WTC11 (cell line): ENCODE measurements at regions not wholly inside any gene's neighbourhood (a gene's known extent, or its start where the extent isn't known, plus 50 kb on each side); places are given as distances from the start of the nearest gene placed in this dataset.

Source experiments
- ATAC-seq: fragments of 200-7000 bp; cut with Tn5 transposase; 2 replicates; pipeline ENCODE4 v1.10.0; 2021; ENCODE audit warnings: mild to moderate bottlenecking, moderate library complexity
- CTCF ChIA-PET: fragments of 300-600 bp; sonication (Branson Sonifier 250); formaldehyde crosslinking; loops from one replicate; lab custom pipeline; 2021; ENCODE audit warnings: antibody characterized with exemption; lab: Charles Lee
- POLR2A ChIA-PET: fragments of 350-600 bp; sonication (Branson Sonifier 250); formaldehyde crosslinking; loops from one replicate; lab custom pipeline; 2021; ENCODE audit warnings: antibody characterized with exemption; lab: Charles Lee
- DNase-seq: peaks from one replicate; pipeline ENCODE4 v3.0.0; 2021; ENCODE audit warnings: low spot score
- H3K27ac Mint-ChIP-seq: 2 replicates; pipeline ENCODE4 v1.8.0; 2021; ENCODE audit warnings: mixed read lengths
- H3K27me3 Mint-ChIP-seq: 2 replicates; pipeline ENCODE4 v1.8.0; 2021; ENCODE audit warnings: low read depth, mild to moderate bottlenecking, moderate library complexity, mixed read lengths
- H3K36me3 Mint-ChIP-seq: 2 replicates; pipeline ENCODE4 v1.8.0; 2021; ENCODE audit warnings: mixed read lengths
- H3K4me1 Mint-ChIP-seq: 2 replicates; pipeline ENCODE4 v1.8.0; 2022; ENCODE audit warnings: mixed read lengths
- H3K4me3 Mint-ChIP-seq: 2 replicates; pipeline ENCODE4 v1.8.0; 2021; ENCODE audit warnings: mild to moderate bottlenecking, moderate library complexity, mixed read lengths
- H3K9me3 Mint-ChIP-seq: 2 replicates; pipeline ENCODE4 v1.8.0; 2021; ENCODE audit warnings: mixed read lengths
- CBFB ChIP-seq: sonication (generic); formaldehyde crosslinking; IDR thresholded peaks from 2 replicates; pipeline ENCODE4 v1.8.1; 2022; ENCODE audit warnings: mild to moderate bottlenecking, low read depth, missing genetic modification reagents
- FOXP1 ChIP-seq: sonication (generic); formaldehyde crosslinking; IDR thresholded peaks from 2 replicates; pipeline ENCODE4 v1.8.0; 2022; ENCODE audit warnings: missing genetic modification reagents, mild to moderate bottlenecking, moderate library complexity, borderline replicate concordance
- NR2C2 ChIP-seq: sonication (generic); formaldehyde crosslinking; IDR thresholded peaks from 2 replicates; pipeline ENCODE4 v1.8.0; 2022; ENCODE audit warnings: mild to moderate bottlenecking, missing genetic modification reagents
- SMAD4 ChIP-seq: sonication (generic); formaldehyde crosslinking; IDR thresholded peaks from 2 replicates; pipeline ENCODE4 v1.8.0; 2022; ENCODE audit warnings: mild to moderate bottlenecking, missing genetic modification reagents
- TEAD1 ChIP-seq: sonication (generic); formaldehyde crosslinking; IDR thresholded peaks from 2 replicates; pipeline ENCODE4 v1.8.0; 2022; ENCODE audit warnings: mild to moderate bottlenecking, missing genetic modification reagents
- ZNF263 ChIP-seq: sonication (generic); formaldehyde crosslinking; IDR thresholded peaks from 2 replicates; pipeline ENCODE4 v1.8.1; 2022; ENCODE audit warnings: low read depth, mild to moderate bottlenecking, moderate library complexity, missing genetic modification reagents
- ZNF671 ChIP-seq: fragments of 250-450 bp; sonication (Bioruptor Pico); IDR thresholded peaks from 2 replicates; pipeline ENCODE4 v1.8.0; 2021; ENCODE audit warnings: mild to moderate bottlenecking
- TF ChIP-seq, protein P1 (sequence below): sonication (generic); formaldehyde crosslinking; IDR thresholded peaks from 2 replicates; pipeline ENCODE4 v1.8.0; 2023; ENCODE audit warnings: mild to moderate bottlenecking, missing genetic modification reagents
- TF ChIP-seq, protein P2 (sequence below): sonication (generic); formaldehyde crosslinking; IDR thresholded peaks from 2 replicates; pipeline ENCODE4 v1.8.1; 2023; ENCODE audit warnings: mild to moderate bottlenecking, moderate library complexity, missing genetic modification reagents
- TF ChIP-seq, protein P3 (sequence below): fragments of 250-450 bp; sonication (Bioruptor Pico); IDR thresholded peaks from 2 replicates; pipeline ENCODE4 v1.9.0; 2021; ENCODE audit warnings: mild to moderate bottlenecking, borderline replicate concordance
- TF ChIP-seq, protein P4 (sequence below): fragments of 200-600 bp; IDR thresholded peaks from 2 replicates; pipeline ENCODE4 v1.8.0; 2022; ENCODE audit warnings: antibody characterized with exemption

DNA sequence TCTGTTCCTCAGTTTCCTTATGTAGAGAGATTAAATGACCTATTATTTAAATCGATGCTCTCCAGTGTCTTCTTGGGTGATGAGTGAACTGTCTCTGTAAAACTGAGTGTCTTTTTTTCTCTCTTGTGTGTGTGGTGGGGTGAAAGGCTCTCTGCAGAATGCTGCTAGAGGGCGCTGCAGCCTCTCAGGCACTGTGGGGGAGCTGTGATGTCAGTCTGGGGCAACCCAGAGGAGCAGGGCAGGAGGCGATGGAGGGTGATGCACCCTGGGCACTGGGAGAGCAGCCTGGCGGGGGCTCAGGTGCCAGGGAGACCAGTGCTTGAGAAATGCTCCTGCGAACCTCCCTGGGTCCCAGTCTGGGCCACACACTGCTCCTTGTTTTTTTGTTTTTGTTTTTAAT lies 110.1 kb upstream of the POM121L12 start (continued):
- TF ChIP-seq TEAD1: no peak

DNA sequence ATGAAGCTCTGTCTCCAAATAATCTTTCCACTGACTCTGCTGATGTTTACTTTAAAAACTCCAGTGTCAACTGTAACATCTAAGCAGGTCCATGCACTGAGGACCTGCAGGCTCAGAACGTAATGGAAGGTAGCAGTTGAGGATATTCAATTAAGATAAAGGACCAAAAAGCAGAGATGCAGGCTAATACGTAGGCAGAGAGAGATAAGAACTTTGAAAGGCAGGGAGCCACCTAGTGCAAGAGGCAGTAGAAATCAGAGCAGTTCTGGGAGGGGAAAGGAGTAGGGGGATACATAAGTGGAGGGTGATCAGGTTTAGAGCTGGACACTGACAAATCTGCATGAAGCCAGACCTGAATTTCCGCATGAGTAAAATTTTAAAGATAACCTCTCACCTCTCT lies 114.5 kb upstream of the POM121L12 start:
- TF ChIP-seq CBFB: no peak
- no peak for TF ChIP-seq NR2C2
- no peak for TF ChIP-seq ZNF263 (CRISPR knock-in tag)
- TF ChIP-seq, protein P1, sequence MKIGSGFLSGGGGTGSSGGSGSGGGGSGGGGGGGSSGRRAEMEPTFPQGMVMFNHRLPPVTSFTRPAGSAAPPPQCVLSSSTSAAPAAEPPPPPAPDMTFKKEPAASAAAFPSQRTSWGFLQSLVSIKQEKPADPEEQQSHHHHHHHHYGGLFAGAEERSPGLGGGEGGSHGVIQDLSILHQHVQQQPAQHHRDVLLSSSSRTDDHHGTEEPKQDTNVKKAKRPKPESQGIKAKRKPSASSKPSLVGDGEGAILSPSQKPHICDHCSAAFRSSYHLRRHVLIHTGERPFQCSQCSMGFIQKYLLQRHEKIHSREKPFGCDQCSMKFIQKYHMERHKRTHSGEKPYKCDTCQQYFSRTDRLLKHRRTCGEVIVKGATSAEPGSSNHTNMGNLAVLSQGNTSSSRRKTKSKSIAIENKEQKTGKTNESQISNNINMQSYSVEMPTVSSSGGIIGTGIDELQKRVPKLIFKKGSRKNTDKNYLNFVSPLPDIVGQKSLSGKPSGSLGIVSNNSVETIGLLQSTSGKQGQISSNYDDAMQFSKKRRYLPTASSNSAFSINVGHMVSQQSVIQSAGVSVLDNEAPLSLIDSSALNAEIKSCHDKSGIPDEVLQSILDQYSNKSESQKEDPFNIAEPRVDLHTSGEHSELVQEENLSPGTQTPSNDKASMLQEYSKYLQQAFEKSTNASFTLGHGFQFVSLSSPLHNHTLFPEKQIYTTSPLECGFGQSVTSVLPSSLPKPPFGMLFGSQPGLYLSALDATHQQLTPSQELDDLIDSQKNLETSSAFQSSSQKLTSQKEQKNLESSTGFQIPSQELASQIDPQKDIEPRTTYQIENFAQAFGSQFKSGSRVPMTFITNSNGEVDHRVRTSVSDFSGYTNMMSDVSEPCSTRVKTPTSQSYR (CRISPR knock-in tag): no peak
- TF ChIP-seq SMAD4 (CRISPR knock-in tag): no peak
- TF ChIP-seq FOXP1 (CRISPR knock-in tag): no peak
- TF ChIP-seq, protein P2, sequence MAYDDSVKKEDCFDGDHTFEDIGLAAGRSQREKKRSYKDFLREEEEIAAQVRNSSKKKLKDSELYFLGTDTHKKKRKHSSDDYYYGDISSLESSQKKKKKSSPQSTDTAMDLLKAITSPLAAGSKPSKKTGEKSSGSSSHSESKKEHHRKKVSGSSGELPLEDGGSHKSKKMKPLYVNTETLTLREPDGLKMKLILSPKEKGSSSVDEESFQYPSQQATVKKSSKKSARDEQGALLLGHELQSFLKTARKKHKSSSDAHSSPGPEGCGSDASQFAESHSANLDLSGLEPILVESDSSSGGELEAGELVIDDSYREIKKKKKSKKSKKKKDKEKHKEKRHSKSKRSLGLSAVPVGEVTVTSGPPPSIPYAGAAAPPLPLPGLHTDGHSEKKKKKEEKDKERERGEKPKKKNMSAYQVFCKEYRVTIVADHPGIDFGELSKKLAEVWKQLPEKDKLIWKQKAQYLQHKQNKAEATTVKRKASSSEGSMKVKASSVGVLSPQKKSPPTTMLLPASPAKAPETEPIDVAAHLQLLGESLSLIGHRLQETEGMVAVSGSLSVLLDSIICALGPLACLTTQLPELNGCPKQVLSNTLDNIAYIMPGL (CRISPR knock-in tag): no peak
- TF ChIP-seq, protein P3, sequence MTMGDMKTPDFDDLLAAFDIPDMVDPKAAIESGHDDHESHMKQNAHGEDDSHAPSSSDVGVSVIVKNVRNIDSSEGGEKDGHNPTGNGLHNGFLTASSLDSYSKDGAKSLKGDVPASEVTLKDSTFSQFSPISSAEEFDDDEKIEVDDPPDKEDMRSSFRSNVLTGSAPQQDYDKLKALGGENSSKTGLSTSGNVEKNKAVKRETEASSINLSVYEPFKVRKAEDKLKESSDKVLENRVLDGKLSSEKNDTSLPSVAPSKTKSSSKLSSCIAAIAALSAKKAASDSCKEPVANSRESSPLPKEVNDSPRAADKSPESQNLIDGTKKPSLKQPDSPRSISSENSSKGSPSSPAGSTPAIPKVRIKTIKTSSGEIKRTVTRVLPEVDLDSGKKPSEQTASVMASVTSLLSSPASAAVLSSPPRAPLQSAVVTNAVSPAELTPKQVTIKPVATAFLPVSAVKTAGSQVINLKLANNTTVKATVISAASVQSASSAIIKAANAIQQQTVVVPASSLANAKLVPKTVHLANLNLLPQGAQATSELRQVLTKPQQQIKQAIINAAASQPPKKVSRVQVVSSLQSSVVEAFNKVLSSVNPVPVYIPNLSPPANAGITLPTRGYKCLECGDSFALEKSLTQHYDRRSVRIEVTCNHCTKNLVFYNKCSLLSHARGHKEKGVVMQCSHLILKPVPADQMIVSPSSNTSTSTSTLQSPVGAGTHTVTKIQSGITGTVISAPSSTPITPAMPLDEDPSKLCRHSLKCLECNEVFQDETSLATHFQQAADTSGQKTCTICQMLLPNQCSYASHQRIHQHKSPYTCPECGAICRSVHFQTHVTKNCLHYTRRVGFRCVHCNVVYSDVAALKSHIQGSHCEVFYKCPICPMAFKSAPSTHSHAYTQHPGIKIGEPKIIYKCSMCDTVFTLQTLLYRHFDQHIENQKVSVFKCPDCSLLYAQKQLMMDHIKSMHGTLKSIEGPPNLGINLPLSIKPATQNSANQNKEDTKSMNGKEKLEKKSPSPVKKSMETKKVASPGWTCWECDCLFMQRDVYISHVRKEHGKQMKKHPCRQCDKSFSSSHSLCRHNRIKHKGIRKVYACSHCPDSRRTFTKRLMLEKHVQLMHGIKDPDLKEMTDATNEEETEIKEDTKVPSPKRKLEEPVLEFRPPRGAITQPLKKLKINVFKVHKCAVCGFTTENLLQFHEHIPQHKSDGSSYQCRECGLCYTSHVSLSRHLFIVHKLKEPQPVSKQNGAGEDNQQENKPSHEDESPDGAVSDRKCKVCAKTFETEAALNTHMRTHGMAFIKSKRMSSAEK (CRISPR knock-in tag): no peak
- no peaks in the 10 kb centered on the region; the same call in 1 of the 2 replicates for H3K9me3 Mint-ChIP-seq
- no peak overlapping the region for H3K27ac Mint-ChIP-seq
- H3K36me3 Mint-ChIP-seq: no peaks in the 10 kb centered on the region
- ChIA-PET CTCF (interaction anchor here (0.6 to 1.2 kb wide), 3 partner anchors 10 to 749 kb away, joined by 3 to 6 read pairs (median 3); no protein-coding TSS in a partner anchor), POLR2A (no interaction called here)
- no peaks in the 10 kb centered on the region for H3K27me3 Mint-ChIP-seq
- peak; percentile 55; the same call in 1 of the 2 replicates for ATAC-seq
- peaks cover 23% of the 10 kb centered on the region for H3K4me1 Mint-ChIP-seq
- H3K4me3 Mint-ChIP-seq: no peak overlapping the region
- no peak for DNase-seq

DNA sequence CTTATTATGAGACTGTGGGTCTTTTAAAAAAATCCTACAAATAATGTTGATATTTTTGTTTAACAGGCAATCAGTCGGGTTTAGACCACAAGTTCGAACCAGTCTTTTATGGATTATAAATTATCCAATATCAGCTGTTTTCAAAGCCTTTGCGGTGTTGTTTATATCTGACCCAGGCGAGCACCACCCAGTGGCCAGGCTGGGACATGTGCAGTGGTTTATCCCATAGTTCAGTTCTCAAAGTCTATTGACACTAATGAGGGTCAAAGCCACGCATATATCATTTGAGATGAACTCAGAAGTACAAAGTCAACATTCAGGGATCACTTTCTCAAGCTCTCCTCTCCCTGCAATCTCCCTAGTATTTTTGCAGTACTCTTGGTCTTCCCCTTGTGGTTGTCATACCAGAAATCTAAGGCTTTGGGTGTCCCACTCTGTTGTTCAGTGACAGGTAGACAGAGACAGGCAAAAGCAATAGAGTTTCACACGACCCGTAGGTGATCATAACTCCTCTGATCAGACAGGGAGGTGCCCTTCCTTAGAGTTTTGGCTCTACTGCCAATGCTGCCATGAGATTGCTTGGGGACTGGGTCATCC lies 117.4 kb upstream of the POM121L12 start:
- Mint-ChIP-seq H3K9me3 (peaks cover 7% of the 10 kb centered on the region), H3K27ac (no peak overlapping the region), H3K36me3 (no peaks in the 10 kb centered on the region; the same call in 1 of the 2 replicates), H3K4me1 (peaks cover 23% of the 10 kb centered on the region), H3K27me3 (no peaks in the 10 kb centered on the region), H3K4me3 (no peak overlapping the region)
- peak; percentile 45 for DNase-seq
- ATAC-seq: peak; percentile 72
- POLR2A ChIA-PET: no interaction called here
- CTCF ChIA-PET: interaction anchor here (0.6 to 1.2 kb wide), 8 partner anchors 9 to 1488 kb away, joined by 3 to 6 read pairs (median 4); no protein-coding TSS in a partner anchor
- no peak for TF ChIP-seq ZNF671 (CRISPR knock-in tag)
- TF ChIP-seq, protein P4, sequence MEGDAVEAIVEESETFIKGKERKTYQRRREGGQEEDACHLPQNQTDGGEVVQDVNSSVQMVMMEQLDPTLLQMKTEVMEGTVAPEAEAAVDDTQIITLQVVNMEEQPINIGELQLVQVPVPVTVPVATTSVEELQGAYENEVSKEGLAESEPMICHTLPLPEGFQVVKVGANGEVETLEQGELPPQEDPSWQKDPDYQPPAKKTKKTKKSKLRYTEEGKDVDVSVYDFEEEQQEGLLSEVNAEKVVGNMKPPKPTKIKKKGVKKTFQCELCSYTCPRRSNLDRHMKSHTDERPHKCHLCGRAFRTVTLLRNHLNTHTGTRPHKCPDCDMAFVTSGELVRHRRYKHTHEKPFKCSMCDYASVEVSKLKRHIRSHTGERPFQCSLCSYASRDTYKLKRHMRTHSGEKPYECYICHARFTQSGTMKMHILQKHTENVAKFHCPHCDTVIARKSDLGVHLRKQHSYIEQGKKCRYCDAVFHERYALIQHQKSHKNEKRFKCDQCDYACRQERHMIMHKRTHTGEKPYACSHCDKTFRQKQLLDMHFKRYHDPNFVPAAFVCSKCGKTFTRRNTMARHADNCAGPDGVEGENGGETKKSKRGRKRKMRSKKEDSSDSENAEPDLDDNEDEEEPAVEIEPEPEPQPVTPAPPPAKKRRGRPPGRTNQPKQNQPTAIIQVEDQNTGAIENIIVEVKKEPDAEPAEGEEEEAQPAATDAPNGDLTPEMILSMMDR: peak; percentile 67
